ENCODE measurements at regions not wholly inside any gene's neighbourhood (a gene's known extent, or its start where the extent isn't known, plus 50 kb on each side); places are given as distances from the start of the nearest gene placed in this dataset.

DNA sequence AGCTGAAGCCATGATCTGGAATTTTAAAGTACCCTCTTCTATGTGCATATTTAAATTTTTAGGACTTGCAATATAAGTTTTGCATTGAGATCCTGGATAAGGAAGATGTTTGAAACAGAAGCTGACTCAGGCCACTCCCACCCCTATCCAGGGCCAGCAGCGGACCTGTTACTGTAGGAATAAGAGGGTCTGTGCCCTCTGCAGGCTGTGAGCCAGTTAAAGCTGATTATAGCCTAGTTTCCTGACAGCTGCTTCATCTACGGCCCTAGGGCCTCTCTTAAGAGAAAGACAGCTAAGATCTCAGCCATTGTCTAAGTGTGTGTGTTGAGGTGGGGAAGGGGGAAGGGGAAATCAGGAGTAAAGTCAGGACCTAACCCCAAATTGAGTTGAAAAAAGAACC is 234.0 kb downstream of the HAUS1 start:
- H3K36me3 Mint-ChIP-seq (ENCODE audit: low read depth) = peaks cover 2% of the 10 kb centered on the region
- no peak for DNase-seq (ENCODE audit: low spot score)
- intact Hi-C loops (cut with micrococcal nuclease) = loop anchor here (5.0 to 10.0 kb wide), 2 partner anchors 86 to 663 kb away; no protein-coding TSS in a partner anchor
- no peak overlapping the region for H3K27ac Mint-ChIP-seq
- no peak overlapping the region for H3K4me3 Mint-ChIP-seq
- H3K4me1 Mint-ChIP-seq (ENCODE audit: low read depth) = peaks cover 69% of the 10 kb centered on the region
- H3K27me3 Mint-ChIP-seq (ENCODE audit: insufficient read depth) = peaks cover 23% of the 10 kb centered on the region
- no peaks in the 10 kb centered on the region for H3K9me3 Mint-ChIP-seq

GRCh38 chr18:46338766-46339165 is 234.6 kb downstream of the HAUS1 start:
- no peaks in the 10 kb centered on the region for H3K9me3 Mint-ChIP-seq
- peaks cover 71% of the 10 kb centered on the region for H3K4me1 Mint-ChIP-seq (ENCODE audit: low read depth)
- H3K27me3 Mint-ChIP-seq (ENCODE audit: insufficient read depth) = peaks cover 20% of the 10 kb centered on the region
- H3K4me3 Mint-ChIP-seq = peak overlapping the region; percentile 24
- H3K36me3 Mint-ChIP-seq (ENCODE audit: low read depth) = peaks cover 2% of the 10 kb centered on the region
- intact Hi-C loops (cut with micrococcal nuclease) = loop anchor here (5.0 to 10.0 kb wide), 2 partner anchors 86 to 664 kb away; no protein-coding TSS in a partner anchor
- no peak overlapping the region for H3K27ac Mint-ChIP-seq
- no peak for DNase-seq (ENCODE audit: low spot score)

DNA sequence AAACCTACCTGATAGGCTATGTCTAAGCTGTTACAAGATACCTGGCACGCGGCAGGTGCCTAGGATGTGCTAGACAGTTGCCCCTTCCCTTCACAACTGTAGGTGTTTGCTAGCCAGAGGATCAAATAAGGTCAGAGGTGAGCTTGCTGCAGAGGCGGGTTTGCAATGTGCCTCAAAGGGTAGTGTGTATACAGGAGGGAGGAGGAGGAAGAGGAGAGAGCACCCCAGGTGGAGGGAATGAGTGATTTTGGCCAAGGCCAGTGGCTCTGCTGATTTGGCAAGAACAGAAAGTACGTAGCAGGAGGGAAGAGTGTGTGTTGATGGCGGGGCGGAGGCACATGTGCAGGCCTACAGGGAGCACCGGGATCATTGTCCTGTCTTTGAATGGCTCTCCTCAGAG is 236.5 kb downstream of the HAUS1 start:
- intact Hi-C loops (cut with micrococcal nuclease) = no loop called here
- peaks cover 8% of the 10 kb centered on the region for H3K27me3 Mint-ChIP-seq (ENCODE audit: insufficient read depth)
- H3K4me1 Mint-ChIP-seq (ENCODE audit: low read depth) = peaks cover 77% of the 10 kb centered on the region
- no peak for DNase-seq (ENCODE audit: low spot score)
- no peak overlapping the region for H3K27ac Mint-ChIP-seq
- no peaks in the 10 kb centered on the region for H3K9me3 Mint-ChIP-seq
- no peak overlapping the region for H3K4me3 Mint-ChIP-seq
- H3K36me3 Mint-ChIP-seq (ENCODE audit: low read depth) = peaks cover 2% of the 10 kb centered on the region

DNA sequence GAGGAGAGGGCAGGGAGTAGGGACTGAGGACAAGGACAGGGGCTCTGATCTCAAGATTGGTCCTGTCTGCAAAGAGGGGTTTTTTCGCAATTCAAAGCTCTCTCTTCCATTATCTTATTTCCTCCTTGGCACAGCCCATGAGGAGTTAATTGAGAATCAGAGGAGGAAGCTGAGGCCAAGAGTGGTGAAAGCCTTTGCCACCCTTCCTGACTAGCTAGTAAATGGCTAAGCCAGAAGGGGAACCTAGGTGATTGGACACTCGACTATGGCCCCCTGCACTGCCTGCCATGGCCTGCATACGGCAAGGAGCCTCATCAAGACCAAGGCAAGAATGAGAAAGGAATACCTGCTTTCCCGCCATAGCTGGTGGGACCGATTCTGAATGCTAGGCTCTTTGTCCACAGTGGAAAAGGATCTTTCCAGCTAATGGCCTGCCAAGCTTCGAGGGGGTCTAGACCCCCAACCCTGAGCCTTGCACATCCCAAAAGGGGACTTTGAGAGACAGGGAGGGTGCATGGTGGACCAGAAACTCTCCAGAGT is 237.9 kb downstream of the HAUS1 start:
- H3K4me1 Mint-ChIP-seq (ENCODE audit: low read depth) = peaks cover 79% of the 10 kb centered on the region

DNA sequence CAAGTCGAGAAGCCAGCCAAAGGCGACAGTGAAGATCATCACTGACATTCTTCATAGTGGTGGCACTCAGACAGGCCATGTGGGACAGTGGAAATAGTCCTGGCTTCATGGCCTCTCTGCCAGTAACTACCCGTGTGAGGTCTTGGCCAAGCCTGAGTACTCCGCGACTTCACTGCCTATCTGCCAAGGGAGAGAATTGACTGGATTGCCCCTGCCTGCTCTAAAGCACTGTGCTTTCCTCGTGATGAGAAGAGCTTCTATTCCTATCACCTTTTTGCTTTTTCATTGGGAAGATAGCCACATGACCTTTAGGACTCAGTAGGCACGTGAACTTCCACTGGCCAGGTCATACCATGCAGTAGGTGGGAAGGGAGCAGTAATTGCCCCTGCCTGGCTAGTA is 239.3 kb downstream of the HAUS1 start:
- Mint-ChIP-seq H3K4me1 (ENCODE audit: low read depth) (peaks cover 83% of the 10 kb centered on the region), H3K27me3 (ENCODE audit: insufficient read depth) (no peaks in the 10 kb centered on the region), H3K4me3 (no peak overlapping the region), H3K9me3 (no peaks in the 10 kb centered on the region), H3K27ac (peak overlapping the region; percentile 81), H3K36me3 (ENCODE audit: low read depth) (peaks cover 2% of the 10 kb centered on the region)
- intact Hi-C loops (cut with micrococcal nuclease) = no loop called here
- DNase-seq (ENCODE audit: low spot score) = no peak

More for the DNA sequence above, 237.9 kb downstream of the HAUS1 start:
- intact Hi-C loops (cut with micrococcal nuclease) = no loop called here
- no peak overlapping the region for H3K27ac Mint-ChIP-seq
- peaks cover 2% of the 10 kb centered on the region for H3K36me3 Mint-ChIP-seq (ENCODE audit: low read depth)
- no peak for DNase-seq (ENCODE audit: low spot score)
- no peaks in the 10 kb centered on the region for H3K9me3 Mint-ChIP-seq
- H3K4me3 Mint-ChIP-seq = no peak overlapping the region
- H3K27me3 Mint-ChIP-seq (ENCODE audit: insufficient read depth) = peaks cover 6% of the 10 kb centered on the region

GRCh38 chr18:46343931-46344372 is 239.8 kb downstream of the HAUS1 start:
- Mint-ChIP-seq H3K4me1 (ENCODE audit: low read depth) (peaks cover 83% of the 10 kb centered on the region), H3K27ac (peak overlapping the region; percentile 81), H3K9me3 (no peaks in the 10 kb centered on the region), H3K4me3 (peak overlapping the region; percentile 41), H3K36me3 (ENCODE audit: low read depth) (peaks cover 1% of the 10 kb centered on the region), H3K27me3 (ENCODE audit: insufficient read depth) (no peaks in the 10 kb centered on the region)
- peak; percentile 55 for DNase-seq (ENCODE audit: low spot score)
- intact Hi-C loops (cut with micrococcal nuclease) = loop anchor here (1.0 kb wide), 1 partner anchor 9 kb away; no protein-coding TSS in a partner anchor

DNA sequence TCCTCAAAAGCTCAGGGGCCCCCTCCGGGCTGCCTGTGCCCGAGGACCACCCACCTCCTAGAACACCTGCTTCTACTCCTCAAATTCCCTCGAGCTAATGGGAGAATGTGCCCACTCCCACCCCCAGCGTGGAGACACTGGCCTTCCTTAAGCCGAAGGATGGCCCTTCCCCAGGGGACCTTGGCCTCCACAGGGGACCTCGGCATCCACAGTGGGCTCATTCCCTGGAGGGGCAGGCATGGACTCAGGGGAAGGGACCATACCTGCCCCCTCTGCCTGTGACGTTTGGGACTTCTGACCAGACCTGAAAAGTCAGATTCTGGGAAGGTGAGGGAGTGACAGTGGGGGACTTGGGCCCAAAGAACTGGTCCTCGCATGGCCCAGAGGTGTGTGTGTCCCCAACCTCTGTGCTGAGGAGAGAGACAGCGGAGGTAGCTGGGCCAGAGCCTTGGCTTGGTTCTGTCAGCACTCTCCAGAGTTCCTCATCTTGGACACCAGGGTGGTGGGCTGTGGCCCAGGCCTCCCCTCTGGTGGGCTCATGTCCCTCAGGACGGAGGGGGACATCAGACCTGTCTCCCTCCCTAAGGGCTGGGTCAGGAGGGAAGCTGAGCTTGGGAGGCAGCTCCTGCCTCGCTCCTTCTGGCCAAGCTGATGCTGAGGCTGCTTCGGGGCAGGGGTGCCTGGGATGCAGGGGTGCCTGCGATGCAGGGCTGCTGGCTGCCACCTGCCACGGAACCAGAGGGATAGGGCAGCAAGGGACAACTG is 240.4 kb downstream of the HAUS1 start:
- H3K4me1 Mint-ChIP-seq (ENCODE audit: low read depth) = peaks cover 78% of the 10 kb centered on the region
- H3K36me3 Mint-ChIP-seq (ENCODE audit: low read depth) = peaks cover 1% of the 10 kb centered on the region
- no peak for DNase-seq (ENCODE audit: low spot score)
- no peaks in the 10 kb centered on the region for H3K9me3 Mint-ChIP-seq
- H3K4me3 Mint-ChIP-seq = peak overlapping the region; percentile 11
- peak overlapping the region; percentile 32 for H3K27ac Mint-ChIP-seq
- H3K27me3 Mint-ChIP-seq (ENCODE audit: insufficient read depth) = no peaks in the 10 kb centered on the region
- intact Hi-C loops (cut with micrococcal nuclease) = loop anchor here (1.0 kb wide), 1 partner anchor 9 kb away; no protein-coding TSS in a partner anchor

- Mint-ChIP-seq H3K27ac (no peak overlapping the region), H3K4me1 (ENCODE audit: low read depth) (peaks cover 73% of the 10 kb centered on the region), H3K9me3 (no peaks in the 10 kb centered on the region), H3K4me3 (no peak overlapping the region), H3K36me3 (ENCODE audit: low read depth) (peaks cover 1% of the 10 kb centered on the region), H3K27me3 (ENCODE audit: insufficient read depth) (no peaks in the 10 kb centered on the region)
- DNase-seq (ENCODE audit: low spot score) = no peak
- intact Hi-C loops (cut with micrococcal nuclease) = no loop called here
These were observed 240.9 kb downstream of the HAUS1 start for GRCh38 chr18:46345181-46345465.

DNA sequence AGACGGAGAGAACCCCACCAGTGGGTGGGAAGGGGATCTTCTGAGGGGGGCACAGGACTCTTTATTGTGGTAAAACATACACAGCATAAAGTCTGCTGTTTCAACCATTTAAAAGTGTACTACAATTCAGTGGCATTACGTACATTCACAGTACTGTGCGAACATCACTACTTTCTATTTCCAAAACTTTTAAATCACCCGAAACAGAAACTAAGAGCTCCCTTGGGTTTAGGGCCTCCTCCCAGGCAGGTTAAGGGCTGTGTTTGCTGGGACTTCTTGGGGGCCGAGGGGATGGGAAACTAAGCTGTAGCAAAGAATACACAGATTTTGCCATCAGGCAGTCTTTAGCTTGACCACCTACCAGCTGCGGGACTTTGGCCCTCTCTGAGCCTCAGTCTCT is 242.0 kb downstream of the HAUS1 start:
- intact Hi-C loops (cut with micrococcal nuclease) = no loop called here
- H3K27me3 Mint-ChIP-seq (ENCODE audit: insufficient read depth) = no peaks in the 10 kb centered on the region
- H3K27ac Mint-ChIP-seq = peak overlapping the region; percentile 9
- no peak for DNase-seq (ENCODE audit: low spot score)
- H3K9me3 Mint-ChIP-seq = no peaks in the 10 kb centered on the region
- peaks cover 65% of the 10 kb centered on the region for H3K4me1 Mint-ChIP-seq (ENCODE audit: low read depth)
- no peak overlapping the region for H3K4me3 Mint-ChIP-seq
- H3K36me3 Mint-ChIP-seq (ENCODE audit: low read depth) = peaks cover 1% of the 10 kb centered on the region

GRCh38 chr18:46346896-46347630 is 242.9 kb downstream of the HAUS1 start:
- Mint-ChIP-seq H3K36me3 (ENCODE audit: low read depth) (peaks cover 1% of the 10 kb centered on the region), H3K27me3 (ENCODE audit: insufficient read depth) (no peaks in the 10 kb centered on the region), H3K4me1 (ENCODE audit: low read depth) (peaks cover 56% of the 10 kb centered on the region), H3K27ac (no peak overlapping the region), H3K9me3 (no peaks in the 10 kb centered on the region), H3K4me3 (no peak overlapping the region)
- intact Hi-C loops (cut with micrococcal nuclease) = no loop called here
- DNase-seq (ENCODE audit: low spot score) = no peak

- intact Hi-C loops (cut with micrococcal nuclease) = no loop called here
- DNase-seq (ENCODE audit: low spot score) = no peak
- Mint-ChIP-seq H3K36me3 (ENCODE audit: low read depth) (peaks cover 2% of the 10 kb centered on the region), H3K27me3 (ENCODE audit: insufficient read depth) (no peaks in the 10 kb centered on the region), H3K4me1 (ENCODE audit: low read depth) (peaks cover 54% of the 10 kb centered on the region), H3K27ac (no peak overlapping the region), H3K9me3 (no peaks in the 10 kb centered on the region), H3K4me3 (no peak overlapping the region)
These were observed 246.5 kb downstream of the HAUS1 start for GRCh38 chr18:46350598-46351159.

- H3K27me3 Mint-ChIP-seq (ENCODE audit: insufficient read depth) = peaks cover 3% of the 10 kb centered on the region
- H3K4me1 Mint-ChIP-seq (ENCODE audit: low read depth) = peaks cover 38% of the 10 kb centered on the region
- H3K27ac Mint-ChIP-seq = peak overlapping the region; percentile 52
- intact Hi-C loops (cut with micrococcal nuclease) = no loop called here
- peaks cover 2% of the 10 kb centered on the region for H3K36me3 Mint-ChIP-seq (ENCODE audit: low read depth)
- DNase-seq (ENCODE audit: low spot score) = no peak
- H3K9me3 Mint-ChIP-seq = no peaks in the 10 kb centered on the region
- H3K4me3 Mint-ChIP-seq = no peak overlapping the region
These were observed 248.5 kb downstream of the HAUS1 start for GRCh38 chr18:46352520-46353250.
